ENCODE measurements at regions not wholly inside any gene's neighbourhood (a gene's known extent, or its start where the extent isn't known, plus 50 kb on each side); places are given as distances from the start of the nearest gene placed in this dataset.
A peak's percentile ranks its signal among the peaks of the same experiment; 100 is the strongest.

GRCh38 chr13:48595431-48596429 is 58.0 kb upstream of the CYSLTR2 start:
- no peak for TF ChIP-seq POLR2A (IDR thresholded peaks at IDR 0.05; ENCODE audit: low read depth, low read length)
- no peak for TF ChIP-seq USF2 (IDR thresholded peaks at IDR 0.05; ENCODE audit: low read depth, low read length)
- peak; percentile 81 for TF ChIP-seq CTCF (conservative IDR thresholded peaks at IDR 0.05; ENCODE audit: low read depth, low read length)
- no peak for TF ChIP-seq BHLHE40 (IDR thresholded peaks at IDR 0.05; ENCODE audit: low read depth, low read length)
- no peak for TF ChIP-seq ELK1 (IDR thresholded peaks at IDR 0.05; ENCODE audit: borderline replicate concordance, low read depth, low read length)
- TF ChIP-seq CEBPB (IDR thresholded peaks at IDR 0.05; ENCODE audit: low read depth, low read length): no peak
- peak; percentile 90 for TF ChIP-seq SMC3 (IDR thresholded peaks at IDR 0.05; ENCODE audit: low read depth, low read length)
